ENCODE measurements at regions not wholly inside any gene's neighbourhood (a gene's known extent, or its start where the extent isn't known, plus 50 kb on each side); places are given as distances from the start of the nearest gene placed in this dataset.

DNA sequence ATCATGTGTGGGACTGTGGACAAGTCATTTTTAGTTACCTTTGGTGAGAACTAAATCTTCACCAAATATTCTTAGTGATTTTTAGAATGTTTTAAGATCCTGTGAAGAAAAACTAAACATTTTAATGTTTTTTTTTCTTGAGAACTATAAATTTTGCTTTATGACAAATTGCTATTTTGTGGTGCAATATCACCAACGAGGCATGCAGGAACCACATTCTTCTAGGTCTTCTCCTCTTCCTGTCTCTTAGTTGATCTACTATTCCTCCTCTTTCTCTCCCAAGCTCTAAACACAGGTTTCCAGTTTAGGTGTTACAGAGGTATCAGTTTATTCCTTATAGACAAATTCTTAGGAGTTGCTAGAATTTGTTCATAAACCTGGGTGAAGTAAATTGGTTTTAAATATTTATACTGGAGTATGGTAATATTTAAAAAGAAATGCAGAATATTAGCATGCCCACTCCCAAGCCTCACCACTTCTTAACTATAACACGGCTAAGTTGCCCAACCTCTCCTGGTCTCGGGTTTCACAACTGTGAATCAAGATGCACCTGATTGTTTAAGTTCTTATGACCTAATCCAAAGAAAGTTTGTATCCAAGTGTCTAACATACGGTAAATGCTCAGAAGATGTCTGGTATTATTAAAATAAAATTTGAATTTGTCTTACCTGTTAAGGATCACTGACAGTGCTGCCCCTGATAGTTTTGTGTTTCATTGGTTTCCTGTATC, 56.5 kb upstream of the CLNK start:
- TF ChIP-seq, protein P1, sequence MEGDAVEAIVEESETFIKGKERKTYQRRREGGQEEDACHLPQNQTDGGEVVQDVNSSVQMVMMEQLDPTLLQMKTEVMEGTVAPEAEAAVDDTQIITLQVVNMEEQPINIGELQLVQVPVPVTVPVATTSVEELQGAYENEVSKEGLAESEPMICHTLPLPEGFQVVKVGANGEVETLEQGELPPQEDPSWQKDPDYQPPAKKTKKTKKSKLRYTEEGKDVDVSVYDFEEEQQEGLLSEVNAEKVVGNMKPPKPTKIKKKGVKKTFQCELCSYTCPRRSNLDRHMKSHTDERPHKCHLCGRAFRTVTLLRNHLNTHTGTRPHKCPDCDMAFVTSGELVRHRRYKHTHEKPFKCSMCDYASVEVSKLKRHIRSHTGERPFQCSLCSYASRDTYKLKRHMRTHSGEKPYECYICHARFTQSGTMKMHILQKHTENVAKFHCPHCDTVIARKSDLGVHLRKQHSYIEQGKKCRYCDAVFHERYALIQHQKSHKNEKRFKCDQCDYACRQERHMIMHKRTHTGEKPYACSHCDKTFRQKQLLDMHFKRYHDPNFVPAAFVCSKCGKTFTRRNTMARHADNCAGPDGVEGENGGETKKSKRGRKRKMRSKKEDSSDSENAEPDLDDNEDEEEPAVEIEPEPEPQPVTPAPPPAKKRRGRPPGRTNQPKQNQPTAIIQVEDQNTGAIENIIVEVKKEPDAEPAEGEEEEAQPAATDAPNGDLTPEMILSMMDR (IDR thresholded peaks at IDR 0.05; ENCODE audit: borderline replicate concordance, extremely low read depth, low read length, poor library complexity, severe bottlenecking): no peak
- no peak for TF ChIP-seq EZH2 (IDR thresholded peaks at IDR 0.05; ENCODE audit: borderline replicate concordance, low read depth, low read length, severe bottlenecking)

Data from DND-41 (cell line).